T-helper 1 cell treated with Interleukin-12 subunit alpha and Interleukin-12 subunit beta and Interleukin-4 antibody, amounts not matched to agents 30 ng/mL and 1 ng/mL, for 36 hours (primary cell): ENCODE measurements at regions not wholly inside any gene's neighbourhood (a gene's known extent, or its start where the extent isn't known, plus 50 kb on each side); places are given as distances from the start of the nearest gene placed in this dataset.
"Not testable (repeated sequence)": the region's sequence is repeated elsewhere in the genome, so short reads cannot be mapped to it uniquely, and the experiment has no call there.

Experiments used
- intact Hi-C: fragments of 100-400 bp; cut with micrococcal nuclease; formaldehyde crosslinking; loops from one replicate; pipeline ENCODE4 v1.15.1; 2024

- intact Hi-C loops: no loop called here
Observed at GRCh38 chr1:87398641-87399040, 70.0 kb downstream of the LMO4 start.

GRCh38 chr1:87399264-87399663 is 70.6 kb downstream of the LMO4 start:
- intact Hi-C loops: no loop called here

GRCh38 chr1:87399701-87400100 is 71.0 kb downstream of the LMO4 start:
- intact Hi-C loops: loop anchor here (10.0 kb wide), 1 partner anchor 1005 kb away; the partner anchor contains the start of gene ODF2L

GRCh38 chr1:87400813-87401212 is 72.1 kb downstream of the LMO4 start:
- intact Hi-C loops: loop anchor here (10.0 kb wide), 1 partner anchor 1006 kb away; the partner anchor contains the start of gene ODF2L

GRCh38 chr1:87402241-87403002 is 73.7 kb downstream of the LMO4 start:
- intact Hi-C loops: loop anchor here (10.0 kb wide), 1 partner anchor 1008 kb away; the partner anchor contains the start of gene ODF2L

DNA sequence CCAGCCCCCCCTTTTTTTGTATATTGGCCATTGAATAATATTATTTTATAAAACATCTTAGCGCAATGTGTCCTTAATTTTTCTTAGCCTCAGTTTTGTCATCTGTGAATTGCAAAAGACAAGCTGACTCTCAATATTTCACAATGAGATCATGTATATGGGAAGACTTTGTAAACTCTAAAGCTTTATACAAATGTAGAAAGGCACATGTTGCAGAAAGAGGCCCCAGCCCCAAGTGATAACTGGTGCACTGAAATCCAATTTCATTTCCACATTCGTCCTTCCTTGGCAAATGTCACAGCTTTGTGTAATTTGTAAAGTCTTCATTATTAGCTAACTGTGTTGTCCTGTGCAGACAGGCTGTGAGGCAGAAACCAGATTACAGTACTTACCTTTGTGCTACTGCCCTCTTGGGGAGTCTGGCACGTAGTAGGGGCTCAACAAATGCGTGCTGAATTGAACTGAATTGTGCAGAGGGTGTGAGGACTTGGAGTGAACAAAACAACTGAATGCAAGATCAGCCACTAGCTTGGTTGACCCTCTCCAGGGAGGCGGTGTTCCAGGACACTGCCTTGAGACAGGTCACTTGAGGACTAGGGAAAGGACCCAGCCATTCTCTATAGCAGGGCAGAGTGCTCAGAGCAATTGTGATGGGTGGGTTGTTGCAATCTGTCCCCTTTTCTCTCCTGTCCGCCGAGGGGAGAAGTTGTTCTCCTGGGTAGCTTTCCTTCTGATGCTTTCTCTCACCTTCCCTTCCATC is 74.6 kb downstream of the LMO4 start:
- intact Hi-C loops: loop anchor here (10.0 kb wide), 1 partner anchor 1008 kb away; the partner anchor contains the start of gene ODF2L

DNA sequence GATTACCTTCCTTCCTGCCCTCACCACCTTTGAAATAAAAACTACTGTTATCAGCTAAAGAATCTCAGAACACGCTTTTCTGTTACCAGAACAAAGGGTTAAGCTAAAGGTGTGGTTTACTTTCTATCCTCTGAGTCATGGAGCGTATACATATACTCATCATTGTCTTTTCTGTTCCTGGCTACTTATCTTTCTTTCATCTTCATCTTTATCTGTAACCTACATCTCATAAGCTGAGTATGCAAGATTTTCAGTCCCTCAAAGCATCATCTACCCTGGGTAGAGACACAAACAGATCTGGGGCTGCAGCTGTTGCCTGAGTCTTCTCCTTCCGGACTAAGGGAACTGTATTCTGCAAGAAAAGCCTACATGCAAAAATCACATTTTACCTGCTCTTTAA is 75.6 kb downstream of the LMO4 start:
- intact Hi-C loops: loop anchor here (1.0 to 10.0 kb wide), 4 partner anchors 31 to 1009 kb away; partner anchors contain the start of genes LMO4 and ODF2L

- intact Hi-C loops: loop anchor here (10.0 kb wide), 1 partner anchor 1014 kb away; the partner anchor contains the start of gene ODF2L
Observed at GRCh38 chr1:87408665-87409248, 80.1 kb downstream of the LMO4 start.

DNA sequence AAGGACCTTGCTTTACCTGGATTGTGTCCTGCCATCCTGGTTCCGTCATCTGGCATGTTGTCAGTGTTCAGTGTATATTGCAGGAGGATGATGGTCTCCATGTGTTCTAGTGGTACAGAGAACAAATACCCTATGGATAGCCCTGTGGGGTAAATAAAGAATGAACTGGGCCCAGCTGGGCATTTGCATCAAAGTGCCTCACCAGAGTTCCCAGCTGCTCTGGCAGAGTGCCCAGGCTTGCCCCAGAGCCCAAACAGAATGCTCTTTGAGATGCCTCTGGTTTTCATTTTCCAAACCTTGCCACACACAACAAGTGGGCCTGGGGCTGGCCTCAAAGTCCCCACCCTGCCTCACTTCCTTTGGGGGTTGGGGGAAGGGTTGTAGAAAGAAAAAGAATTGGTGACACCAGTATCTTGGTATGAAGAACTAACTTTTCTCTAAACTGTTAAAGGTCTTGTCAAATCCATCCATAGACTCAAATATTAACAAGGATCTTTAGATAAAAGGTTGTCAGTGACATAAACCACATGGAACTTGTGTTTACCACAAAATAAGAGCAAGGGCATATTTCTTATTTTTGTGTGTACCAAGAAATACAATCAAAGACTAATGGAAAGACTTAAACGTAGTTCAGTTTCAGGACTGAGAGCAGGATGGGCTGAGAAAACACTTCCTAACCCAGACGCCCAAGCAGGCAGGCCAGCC is 82.2 kb downstream of the LMO4 start:
- intact Hi-C loops: no loop called here

GRCh38 chr1:87413846-87414245 is 85.2 kb downstream of the LMO4 start:
- intact Hi-C loops: not testable (repeated sequence)

GRCh38 chr1:87418048-87418447 is 89.4 kb downstream of the LMO4 start:
- intact Hi-C loops: no loop called here

DNA sequence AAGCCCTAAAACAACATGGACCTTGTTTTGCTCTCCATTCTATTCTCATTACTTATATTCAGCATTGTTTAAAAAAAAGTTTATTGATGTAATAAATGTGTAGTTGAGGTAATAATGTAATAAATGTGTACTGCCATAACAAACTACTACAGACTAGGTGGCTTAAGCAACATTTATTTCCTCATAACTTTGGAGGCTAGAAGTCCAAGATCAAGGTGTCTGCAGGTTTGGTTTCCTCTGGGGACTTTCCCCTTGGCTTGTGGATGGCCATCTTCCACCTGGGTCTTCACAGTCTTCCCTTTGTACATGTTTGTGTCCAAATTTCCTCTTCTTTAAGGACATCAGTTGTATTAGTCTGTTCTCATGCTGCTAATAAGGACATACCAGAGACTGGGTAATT is 93.1 kb downstream of the LMO4 start:
- intact Hi-C loops: no loop called here

DNA sequence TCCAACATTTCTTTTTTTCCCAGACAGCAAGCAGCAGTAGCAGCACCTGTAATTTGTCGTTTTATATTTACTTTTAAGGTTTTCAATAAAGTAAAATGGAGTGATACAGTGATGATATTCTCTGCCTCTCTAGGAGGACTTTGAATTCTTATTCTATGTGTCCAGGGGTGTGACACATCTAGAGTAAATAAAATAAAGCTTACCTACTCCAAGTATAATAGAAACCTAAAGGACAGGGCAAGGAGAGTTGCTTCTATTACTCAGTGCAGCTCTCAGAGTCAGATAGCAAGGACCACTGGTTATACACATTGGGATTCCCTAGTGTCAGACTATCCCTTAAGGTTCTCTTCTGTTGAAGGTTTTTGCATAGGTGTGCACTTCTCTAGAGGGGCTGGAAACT is 95.9 kb downstream of the LMO4 start:
- intact Hi-C loops: no loop called here

DNA sequence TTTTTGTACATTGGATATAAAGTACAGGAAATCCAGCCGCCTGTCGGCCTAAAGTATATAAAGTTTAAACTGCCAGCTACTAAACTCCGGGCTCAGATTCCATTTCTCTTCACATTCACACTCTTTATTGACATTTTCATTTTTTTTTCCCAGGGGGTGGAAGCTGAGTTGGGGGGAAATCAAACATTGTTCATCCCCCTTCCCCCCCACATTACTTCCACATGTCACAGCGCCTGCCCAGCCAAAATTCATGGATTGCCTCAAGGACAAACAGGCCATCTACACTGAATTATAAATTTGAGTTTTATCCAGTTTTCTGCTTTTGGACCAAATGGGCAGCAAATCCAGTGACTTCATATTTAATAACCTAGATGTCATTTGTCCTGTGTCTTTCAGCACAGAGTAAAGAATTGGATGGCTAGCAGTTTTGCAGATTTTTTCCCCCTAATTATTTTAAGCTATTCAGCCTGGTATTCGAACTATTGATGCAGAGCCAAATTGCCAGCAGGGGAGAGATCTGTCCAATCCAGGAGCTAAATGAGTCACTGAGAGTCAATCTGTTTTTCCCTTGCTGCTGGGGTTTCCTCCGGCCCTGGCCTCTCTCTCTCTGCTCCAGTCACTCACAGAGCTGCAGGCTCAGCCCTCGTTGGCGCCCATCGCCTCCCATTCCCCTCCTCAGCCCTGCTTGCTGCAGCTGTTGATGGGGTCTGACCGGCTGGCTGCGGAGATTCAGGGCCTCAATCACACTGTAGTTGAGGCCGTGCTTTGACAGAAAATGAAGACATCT is 98.0 kb downstream of the LMO4 start:
- intact Hi-C loops: no loop called here

DNA sequence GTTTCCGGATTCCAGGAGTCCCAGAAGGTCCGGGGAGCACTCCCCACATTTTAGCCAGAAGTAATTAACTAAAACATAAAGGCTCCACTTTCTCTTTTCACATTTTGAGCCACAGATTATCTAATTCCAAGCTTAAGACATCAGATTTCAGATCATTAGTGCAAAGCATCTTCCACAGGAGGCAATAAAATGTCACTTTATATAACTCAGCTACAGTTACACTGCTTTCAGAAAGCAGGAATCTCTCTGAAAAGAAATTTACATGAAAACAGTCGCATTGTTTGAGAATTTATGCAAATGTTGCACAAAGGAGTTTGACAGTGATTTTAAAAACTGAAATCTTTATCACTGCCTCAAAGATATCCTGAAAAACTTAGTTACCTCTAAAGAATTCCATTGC is 99.7 kb downstream of the LMO4 start:
- intact Hi-C loops: no loop called here

GRCh38 chr1:87428883-87429282 is 100.2 kb downstream of the LMO4 start:
- intact Hi-C loops: no loop called here

GRCh38 chr1:87432685-87433084 is 104.0 kb downstream of the LMO4 start:
- intact Hi-C loops: no loop called here

DNA sequence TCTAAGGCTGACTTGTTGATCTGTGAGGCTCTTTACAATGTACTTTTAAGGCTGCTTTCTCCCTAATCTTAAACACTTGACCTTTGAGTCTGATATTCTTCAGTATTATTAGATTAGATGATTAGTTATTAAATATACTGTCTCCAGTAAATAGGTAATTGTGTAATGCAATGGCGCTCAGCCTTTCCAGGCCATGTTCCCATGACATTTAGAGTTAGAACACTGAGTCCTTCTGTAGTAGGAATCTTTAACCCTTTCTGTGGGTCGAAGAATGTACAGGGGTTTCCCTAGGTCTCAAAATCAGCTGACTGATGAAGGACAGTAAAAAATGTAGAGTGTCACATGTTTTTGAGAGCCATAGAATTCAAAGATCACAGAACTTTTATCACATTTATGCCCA is 104.4 kb downstream of the LMO4 start:
- intact Hi-C loops: not testable (repeated sequence)

- intact Hi-C loops: loop anchor here (2.0 kb wide), 1 partner anchor 31 kb away; no protein-coding TSS in a partner anchor
Observed at GRCh38 chr1:87435484-87435883, 106.8 kb downstream of the LMO4 start.

DNA sequence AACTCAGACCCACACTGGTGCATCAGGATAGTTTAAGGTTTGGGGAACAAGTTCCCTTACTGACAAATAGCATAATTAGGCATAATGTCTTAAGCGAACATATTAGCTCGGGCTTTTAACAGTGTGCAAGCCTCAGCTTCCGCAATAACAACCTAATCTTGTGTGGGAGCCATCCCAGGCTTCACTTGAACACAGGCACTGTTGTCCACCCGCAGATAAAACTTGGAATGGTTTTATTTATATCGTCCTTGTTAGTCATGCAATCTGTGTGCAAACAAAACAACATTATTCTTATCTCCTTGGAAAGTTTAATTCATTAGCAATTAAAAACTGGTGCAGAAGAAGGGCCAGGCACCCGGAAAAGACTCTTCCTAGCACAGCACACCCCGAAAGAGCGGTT is 107.4 kb downstream of the LMO4 start:
- intact Hi-C loops: not testable (repeated sequence)
